ENCODE measurements at regions not wholly inside any gene's neighbourhood (a gene's known extent, or its start where the extent isn't known, plus 50 kb on each side); places are given as distances from the start of the nearest gene placed in this dataset.

DNA sequence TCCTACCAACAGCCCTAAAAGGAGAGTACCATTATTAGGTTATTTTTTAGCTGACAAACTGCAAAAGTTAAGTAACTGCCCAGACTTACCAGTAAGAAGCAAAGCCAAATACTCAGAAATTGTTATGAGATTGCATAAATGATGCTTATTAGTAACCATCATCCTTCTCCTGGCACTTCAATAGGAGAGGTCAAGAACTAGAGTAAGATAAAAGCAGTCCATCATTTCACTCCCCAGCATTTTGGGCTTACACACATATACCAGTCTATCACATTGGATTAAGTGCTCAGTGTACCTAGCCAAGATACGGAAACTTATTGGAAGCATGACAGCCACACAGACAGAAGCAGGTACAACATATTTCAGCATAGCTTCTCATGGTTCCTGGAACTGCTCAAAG, 142.8 kb upstream of the EGR2 start:
- TF ChIP-seq, protein P1, sequence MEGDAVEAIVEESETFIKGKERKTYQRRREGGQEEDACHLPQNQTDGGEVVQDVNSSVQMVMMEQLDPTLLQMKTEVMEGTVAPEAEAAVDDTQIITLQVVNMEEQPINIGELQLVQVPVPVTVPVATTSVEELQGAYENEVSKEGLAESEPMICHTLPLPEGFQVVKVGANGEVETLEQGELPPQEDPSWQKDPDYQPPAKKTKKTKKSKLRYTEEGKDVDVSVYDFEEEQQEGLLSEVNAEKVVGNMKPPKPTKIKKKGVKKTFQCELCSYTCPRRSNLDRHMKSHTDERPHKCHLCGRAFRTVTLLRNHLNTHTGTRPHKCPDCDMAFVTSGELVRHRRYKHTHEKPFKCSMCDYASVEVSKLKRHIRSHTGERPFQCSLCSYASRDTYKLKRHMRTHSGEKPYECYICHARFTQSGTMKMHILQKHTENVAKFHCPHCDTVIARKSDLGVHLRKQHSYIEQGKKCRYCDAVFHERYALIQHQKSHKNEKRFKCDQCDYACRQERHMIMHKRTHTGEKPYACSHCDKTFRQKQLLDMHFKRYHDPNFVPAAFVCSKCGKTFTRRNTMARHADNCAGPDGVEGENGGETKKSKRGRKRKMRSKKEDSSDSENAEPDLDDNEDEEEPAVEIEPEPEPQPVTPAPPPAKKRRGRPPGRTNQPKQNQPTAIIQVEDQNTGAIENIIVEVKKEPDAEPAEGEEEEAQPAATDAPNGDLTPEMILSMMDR (IDR thresholded peaks at IDR 0.05), result no peak
- no peak for TF ChIP-seq POLR2A (IDR thresholded peaks at IDR 0.05)
